Liver (tissue), 8 donors: ENCODE measurements at regions not wholly inside any gene's neighbourhood (a gene's known extent, or its start where the extent isn't known, plus 50 kb on each side); places are given as distances from the start of the nearest gene placed in this dataset.

Source experiments
- DNase-seq: peaks from one replicate; pipeline ENCODE4 v3.0.0-alpha.2; 2017; ENCODE audit warnings: low spot score
- H3K27ac ChIP-seq, 2 donors: one replicate each; pipeline ENCODE4 v1.7.0; 2013; ENCODE audit warnings: inconsistent platforms in 2 of 2, low read length in 2 of 2, control low read depth in 1 of 2, low read depth in 1 of 2, mild to moderate bottlenecking in 1 of 2
- H3K27me3 ChIP-seq, 4 donors: one replicate each; pipeline versions ENCODE4 v1.6.1 to v1.7.0; 2013; ENCODE audit warnings: low read length in 3 of 4, inconsistent platforms in 1 of 4, mild to moderate bottlenecking in 1 of 4, moderate library complexity in 1 of 4; ENCODE audit not compliant: control insufficient read depth in 4 of 4, insufficient read depth in 4 of 4
- H3K36me3 ChIP-seq, 4 donors: one replicate each; pipeline versions ENCODE4 v1.6.1 to v1.7.0; 2013; ENCODE audit warnings: low read length in 3 of 4, mild to moderate bottlenecking in 3 of 4, low read depth in 1 of 4, moderate library complexity in 1 of 4; ENCODE audit not compliant: control insufficient read depth in 4 of 4, insufficient read depth in 3 of 4
- H3K4me1 ChIP-seq, 4 donors: one replicate each; pipeline versions ENCODE4 v1.6.1 to v1.7.0; 2013; ENCODE audit warnings: low read length in 3 of 4, mild to moderate bottlenecking in 3 of 4, moderate library complexity in 1 of 4; ENCODE audit not compliant: control insufficient read depth in 4 of 4, insufficient read depth in 4 of 4
- H3K4me3 ChIP-seq, 3 donors: one replicate each; pipeline versions ENCODE4 v1.6.1 to v1.7.0; 2013; ENCODE audit warnings: low read length in 3 of 3, control low read depth in 1 of 3, low read depth in 1 of 3, mild to moderate bottlenecking in 1 of 3
- H3K9ac ChIP-seq, 2 donors: one replicate each; pipeline ENCODE4 v1.7.0; 2013; ENCODE audit warnings: low read length in 2 of 2, mild to moderate bottlenecking in 2 of 2, moderate library complexity in 2 of 2, control low read depth in 1 of 2, low read depth in 1 of 2
- H3K9me3 ChIP-seq, 4 donors: one replicate each; pipeline versions ENCODE4 v1.6.1 to v1.7.0; 2013; ENCODE audit warnings: low read length in 3 of 4; ENCODE audit not compliant: control insufficient read depth in 4 of 4
- EGR1 ChIP-seq, 2 donors: IDR thresholded peaks; 2 replicates each; pipeline ENCODE4 v1.6.1; 2016 to 2018; ENCODE audit warnings: antibody characterized with exemption in 2 of 2, low read depth in 2 of 2
- FOXA1 ChIP-seq: IDR thresholded peaks from 2 replicates; pipeline ENCODE4 v1.6.1; 2016; ENCODE audit warnings: antibody characterized with exemption
- FOXA2 ChIP-seq: IDR thresholded peaks from 2 replicates; pipeline ENCODE4 v1.6.1; 2016; ENCODE audit warnings: antibody characterized with exemption
- GABPA ChIP-seq, 2 donors: IDR thresholded peaks in 1 of 2; conservative IDR thresholded peaks in 1 of 2; 2 replicates each; pipeline ENCODE4 v1.6.1; 2016; ENCODE audit warnings: antibody characterized with exemption in 2 of 2, mild to moderate bottlenecking in 1 of 2, moderate library complexity in 1 of 2
- HNF4A ChIP-seq, 2 donors: conservative IDR thresholded peaks; 2 replicates each; pipeline ENCODE4 v1.6.1; 2016; ENCODE audit warnings: antibody characterized with exemption in 2 of 2, mild to moderate bottlenecking in 2 of 2
- HNF4G ChIP-seq: IDR thresholded peaks from 2 replicates; pipeline ENCODE4 v1.6.1; 2016; ENCODE audit warnings: antibody characterized with exemption
- JUND ChIP-seq, 2 donors: IDR thresholded peaks; 2 replicates each; pipeline ENCODE4 v1.6.1; 2016; ENCODE audit warnings: antibody characterized with exemption in 2 of 2
- NR2F2 ChIP-seq: IDR thresholded peaks from 2 replicates; pipeline ENCODE4 v1.6.1; 2016; ENCODE audit warnings: antibody characterized with exemption
- RAD21 ChIP-seq, 2 donors: IDR thresholded peaks; 2 replicates each; pipeline ENCODE4 v1.6.1; 2016; ENCODE audit warnings: antibody characterized with exemption in 2 of 2, mild to moderate bottlenecking in 2 of 2
- RXRA ChIP-seq, 2 donors: IDR thresholded peaks; 2 replicates each; pipeline ENCODE4 v1.6.1; 2017 to 2018; ENCODE audit warnings: antibody characterized with exemption in 2 of 2, mild to moderate bottlenecking in 1 of 2
- SP1 ChIP-seq: IDR thresholded peaks from 2 replicates; pipeline ENCODE4 v1.6.1; 2018; ENCODE audit warnings: antibody characterized with exemption, mild to moderate bottlenecking
- TAF1 ChIP-seq: conservative IDR thresholded peaks from 2 replicates; pipeline ENCODE4 v1.6.1; 2016; ENCODE audit warnings: antibody characterized with exemption, mild to moderate bottlenecking
- YY1 ChIP-seq: IDR thresholded peaks from 2 replicates; pipeline ENCODE4 v1.6.1; 2016; ENCODE audit warnings: antibody characterized with exemption, mild to moderate bottlenecking
- whole genome bisulfite sequencing: extraction: QIAGEN DNeasy Blood & Tissue Kit; methylation state at CpG from one replicate; pipeline ENCODE4 v1.1.7; 2013; 5-methylcytosine and 5-hydroxymethylcytosine counted together
- TF ChIP-seq, protein P1 (sequence below): IDR thresholded peaks from 2 replicates; pipeline ENCODE4 v1.6.1; 2016; ENCODE audit warnings: antibody characterized with exemption
- TF ChIP-seq, protein P2 (sequence below): IDR thresholded peaks from 2 replicates; pipeline ENCODE4 v1.6.1; 2016; ENCODE audit warnings: antibody characterized with exemption
- TF ChIP-seq, protein P3 (sequence below): IDR thresholded peaks from 2 replicates; pipeline ENCODE4 v1.6.1; 2016; ENCODE audit warnings: antibody characterized with exemption
- TF ChIP-seq, protein P4 (sequence below): fragments of 150-350 bp; IDR thresholded peaks from 2 replicates; pipeline ENCODE4 v1.5.1; 2017; ENCODE audit warnings: improper control_type of control experiment, low read depth, low read length; ENCODE audit not compliant: missing input control
- TF ChIP-seq, protein P5 (sequence below): IDR thresholded peaks from 2 replicates; pipeline ENCODE4 v1.6.1; 2016; ENCODE audit warnings: antibody characterized with exemption, mild to moderate bottlenecking
- donor health status: healthy.
- donor health status: healthy.
- donor health status: healthy.
- donor health status: healthy.
- donor health status: healthy.

DNA sequence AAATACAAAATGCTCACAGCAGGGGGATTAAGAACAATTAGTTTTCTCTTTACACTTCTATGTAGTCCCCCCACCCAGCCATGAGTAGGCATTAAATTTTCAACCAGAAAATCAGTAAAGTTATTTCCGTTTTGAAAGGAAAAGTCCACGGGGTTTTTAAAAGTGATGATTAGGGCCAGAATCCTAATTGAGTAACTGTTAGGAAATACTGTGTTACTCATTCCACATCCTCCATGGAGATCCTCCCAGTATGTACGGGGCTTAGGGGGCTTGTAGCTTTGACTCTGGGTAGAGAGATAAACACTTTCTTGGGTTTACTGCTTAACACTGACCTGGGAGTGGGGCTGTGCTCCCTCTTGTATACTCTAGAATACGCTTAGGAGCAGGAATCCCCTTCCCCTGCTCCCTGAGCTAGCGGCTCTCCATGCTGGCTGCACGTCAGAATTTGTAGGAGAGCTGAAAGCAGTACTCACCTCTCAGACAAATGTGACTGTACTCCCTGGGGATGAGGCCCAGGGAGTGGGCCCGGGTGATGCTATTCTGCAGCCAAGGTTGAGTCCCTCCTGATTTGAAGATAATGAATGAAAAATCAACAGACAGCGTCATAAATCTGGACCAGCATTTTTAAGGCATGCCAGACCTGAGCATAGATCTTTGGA is 100.5 kb downstream of the SLC4A3 start (continued):
- TF ChIP-seq, protein P1, sequence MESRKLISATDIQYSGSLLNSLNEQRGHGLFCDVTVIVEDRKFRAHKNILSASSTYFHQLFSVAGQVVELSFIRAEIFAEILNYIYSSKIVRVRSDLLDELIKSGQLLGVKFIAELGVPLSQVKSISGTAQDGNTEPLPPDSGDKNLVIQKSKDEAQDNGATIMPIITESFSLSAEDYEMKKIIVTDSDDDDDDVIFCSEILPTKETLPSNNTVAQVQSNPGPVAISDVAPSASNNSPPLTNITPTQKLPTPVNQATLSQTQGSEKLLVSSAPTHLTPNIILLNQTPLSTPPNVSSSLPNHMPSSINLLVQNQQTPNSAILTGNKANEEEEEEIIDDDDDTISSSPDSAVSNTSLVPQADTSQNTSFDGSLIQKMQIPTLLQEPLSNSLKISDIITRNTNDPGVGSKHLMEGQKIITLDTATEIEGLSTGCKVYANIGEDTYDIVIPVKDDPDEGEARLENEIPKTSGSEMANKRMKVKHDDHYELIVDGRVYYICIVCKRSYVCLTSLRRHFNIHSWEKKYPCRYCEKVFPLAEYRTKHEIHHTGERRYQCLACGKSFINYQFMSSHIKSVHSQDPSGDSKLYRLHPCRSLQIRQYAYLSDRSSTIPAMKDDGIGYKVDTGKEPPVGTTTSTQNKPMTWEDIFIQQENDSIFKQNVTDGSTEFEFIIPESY: no peak
- no peak for TF ChIP-seq FOXA2
- TF ChIP-seq JUND (IDR thresholded peaks at IDR 0.05): no peak
- no peak for TF ChIP-seq HNF4A (conservative IDR thresholded peaks at IDR 0.05)
- no peak for TF ChIP-seq SP1
- no peak for TF ChIP-seq EGR1 (IDR thresholded peaks at IDR 0.05; ENCODE audit: low read depth in 2 of 2)
- TF ChIP-seq, protein P2, sequence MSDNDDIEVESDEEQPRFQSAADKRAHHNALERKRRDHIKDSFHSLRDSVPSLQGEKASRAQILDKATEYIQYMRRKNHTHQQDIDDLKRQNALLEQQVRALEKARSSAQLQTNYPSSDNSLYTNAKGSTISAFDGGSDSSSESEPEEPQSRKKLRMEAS: no peak
- no peak for TF ChIP-seq FOXA1
- TF ChIP-seq, protein P3, sequence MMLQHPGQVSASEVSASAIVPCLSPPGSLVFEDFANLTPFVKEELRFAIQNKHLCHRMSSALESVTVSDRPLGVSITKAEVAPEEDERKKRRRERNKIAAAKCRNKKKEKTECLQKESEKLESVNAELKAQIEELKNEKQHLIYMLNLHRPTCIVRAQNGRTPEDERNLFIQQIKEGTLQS: no peak

DNA sequence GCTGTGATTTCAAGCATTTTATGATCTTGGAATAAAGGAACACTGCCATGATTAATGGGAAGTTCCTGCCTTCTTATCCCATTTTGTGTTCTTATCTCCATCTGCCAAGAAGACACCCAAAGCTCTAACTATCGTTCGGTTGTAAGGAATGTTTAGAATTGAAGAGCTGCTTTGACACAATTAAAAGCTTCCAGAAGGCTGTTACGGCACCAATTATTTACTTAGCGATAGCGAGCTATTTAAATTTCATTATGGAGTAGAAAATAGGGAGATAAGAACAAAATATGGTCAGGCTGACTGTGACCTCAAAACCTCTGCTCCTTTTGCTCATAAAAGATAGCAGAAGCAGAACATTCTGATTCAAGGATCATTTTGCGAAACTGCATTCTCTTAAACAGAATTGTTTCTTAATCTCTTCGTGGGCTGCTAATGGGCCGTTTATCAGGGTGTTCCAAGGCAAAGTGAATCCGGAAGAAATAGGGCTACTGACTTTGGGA is 101.6 kb downstream of the SLC4A3 start:
- H3K27ac ChIP-seq: no peak overlapping the region
- no peaks in the 10 kb centered on the region for H3K36me3 ChIP-seq
- no peak overlapping the region for H3K9ac ChIP-seq
- WGBS: 30% methylated on average over 9 of the region's 9 CpGs
- no peak overlapping the region for H3K4me3 ChIP-seq
- H3K27me3 ChIP-seq: peaks cover 0 to 3% (median under 1%) of the 10 kb centered on the region in 4 donors
- peak; percentile 71 for TF ChIP-seq NR2F2
- no peak for TF ChIP-seq FOXA2
- no peaks in the 10 kb centered on the region for H3K4me1 ChIP-seq
- no peaks in the 10 kb centered on the region for H3K9me3 ChIP-seq
- no peak for DNase-seq

DNA sequence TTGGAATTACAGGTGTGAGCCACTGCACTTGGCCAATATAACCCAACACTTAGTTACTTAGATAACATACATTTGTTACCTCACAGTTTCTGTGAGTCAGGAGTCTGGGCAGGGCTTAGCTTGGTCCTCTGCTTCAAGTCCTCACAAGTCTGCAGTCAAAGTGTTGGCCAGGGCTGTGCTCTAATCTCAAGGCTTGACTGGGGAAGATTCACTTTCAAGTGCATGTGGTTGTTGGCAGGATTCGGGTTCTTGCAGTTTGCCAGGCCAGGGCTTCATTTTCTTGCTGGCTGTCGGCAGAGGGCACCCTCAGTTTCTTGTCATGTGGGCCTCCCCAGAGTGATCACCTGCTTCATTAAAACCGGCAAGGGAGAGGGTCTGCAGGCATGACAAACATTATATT is 103.7 kb downstream of the SLC4A3 start:
- WGBS: 82% methylated on average over 3 of the region's 3 CpGs

More for the DNA sequence above, 103.7 kb downstream of the SLC4A3 start:
- H3K4me1 ChIP-seq: no peaks in the 10 kb centered on the region
- TF ChIP-seq SP1 (no peak), FOXA1 (no peak), JUND (IDR thresholded peaks at IDR 0.05) (no peak), YY1 (no peak), HNF4G (no peak), EGR1 (IDR thresholded peaks at IDR 0.05; ENCODE audit: low read depth in 2 of 2) (no peak), RXRA (IDR thresholded peaks at IDR 0.05) (no peak), HNF4A (conservative IDR thresholded peaks at IDR 0.05) (no peak), GABPA (IDR thresholded peaks at IDR 0.05 in 1 of 2, conservative IDR thresholded peaks at IDR 0.05 in 1 of 2) (no peak), TAF1 (no peak), FOXA2 (no peak), NR2F2 (no peak), RAD21 (IDR thresholded peaks at IDR 0.05) (no peak)
- TF ChIP-seq, protein P4, sequence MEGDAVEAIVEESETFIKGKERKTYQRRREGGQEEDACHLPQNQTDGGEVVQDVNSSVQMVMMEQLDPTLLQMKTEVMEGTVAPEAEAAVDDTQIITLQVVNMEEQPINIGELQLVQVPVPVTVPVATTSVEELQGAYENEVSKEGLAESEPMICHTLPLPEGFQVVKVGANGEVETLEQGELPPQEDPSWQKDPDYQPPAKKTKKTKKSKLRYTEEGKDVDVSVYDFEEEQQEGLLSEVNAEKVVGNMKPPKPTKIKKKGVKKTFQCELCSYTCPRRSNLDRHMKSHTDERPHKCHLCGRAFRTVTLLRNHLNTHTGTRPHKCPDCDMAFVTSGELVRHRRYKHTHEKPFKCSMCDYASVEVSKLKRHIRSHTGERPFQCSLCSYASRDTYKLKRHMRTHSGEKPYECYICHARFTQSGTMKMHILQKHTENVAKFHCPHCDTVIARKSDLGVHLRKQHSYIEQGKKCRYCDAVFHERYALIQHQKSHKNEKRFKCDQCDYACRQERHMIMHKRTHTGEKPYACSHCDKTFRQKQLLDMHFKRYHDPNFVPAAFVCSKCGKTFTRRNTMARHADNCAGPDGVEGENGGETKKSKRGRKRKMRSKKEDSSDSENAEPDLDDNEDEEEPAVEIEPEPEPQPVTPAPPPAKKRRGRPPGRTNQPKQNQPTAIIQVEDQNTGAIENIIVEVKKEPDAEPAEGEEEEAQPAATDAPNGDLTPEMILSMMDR: no peak
- TF ChIP-seq, protein P5, sequence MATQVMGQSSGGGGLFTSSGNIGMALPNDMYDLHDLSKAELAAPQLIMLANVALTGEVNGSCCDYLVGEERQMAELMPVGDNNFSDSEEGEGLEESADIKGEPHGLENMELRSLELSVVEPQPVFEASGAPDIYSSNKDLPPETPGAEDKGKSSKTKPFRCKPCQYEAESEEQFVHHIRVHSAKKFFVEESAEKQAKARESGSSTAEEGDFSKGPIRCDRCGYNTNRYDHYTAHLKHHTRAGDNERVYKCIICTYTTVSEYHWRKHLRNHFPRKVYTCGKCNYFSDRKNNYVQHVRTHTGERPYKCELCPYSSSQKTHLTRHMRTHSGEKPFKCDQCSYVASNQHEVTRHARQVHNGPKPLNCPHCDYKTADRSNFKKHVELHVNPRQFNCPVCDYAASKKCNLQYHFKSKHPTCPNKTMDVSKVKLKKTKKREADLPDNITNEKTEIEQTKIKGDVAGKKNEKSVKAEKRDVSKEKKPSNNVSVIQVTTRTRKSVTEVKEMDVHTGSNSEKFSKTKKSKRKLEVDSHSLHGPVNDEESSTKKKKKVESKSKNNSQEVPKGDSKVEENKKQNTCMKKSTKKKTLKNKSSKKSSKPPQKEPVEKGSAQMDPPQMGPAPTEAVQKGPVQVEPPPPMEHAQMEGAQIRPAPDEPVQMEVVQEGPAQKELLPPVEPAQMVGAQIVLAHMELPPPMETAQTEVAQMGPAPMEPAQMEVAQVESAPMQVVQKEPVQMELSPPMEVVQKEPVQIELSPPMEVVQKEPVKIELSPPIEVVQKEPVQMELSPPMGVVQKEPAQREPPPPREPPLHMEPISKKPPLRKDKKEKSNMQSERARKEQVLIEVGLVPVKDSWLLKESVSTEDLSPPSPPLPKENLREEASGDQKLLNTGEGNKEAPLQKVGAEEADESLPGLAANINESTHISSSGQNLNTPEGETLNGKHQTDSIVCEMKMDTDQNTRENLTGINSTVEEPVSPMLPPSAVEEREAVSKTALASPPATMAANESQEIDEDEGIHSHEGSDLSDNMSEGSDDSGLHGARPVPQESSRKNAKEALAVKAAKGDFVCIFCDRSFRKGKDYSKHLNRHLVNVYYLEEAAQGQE: no peak
- TF ChIP-seq, protein P2: no peak
- TF ChIP-seq, protein P3: no peak
- TF ChIP-seq, protein P1: no peak
- no peak overlapping the region for H3K4me3 ChIP-seq
- no peaks in the 10 kb centered on the region for H3K36me3 ChIP-seq
- no peak overlapping the region for H3K9ac ChIP-seq
- H3K9me3 ChIP-seq: no peaks in the 10 kb centered on the region
- H3K27ac ChIP-seq: no peak overlapping the region
- DNase-seq: no peak
- H3K27me3 ChIP-seq: peaks cover 0 to 3% (median under 1%) of the 10 kb centered on the region in 4 donors
